Body of pancreas (tissue), 4 donors: ENCODE measurements at regions not wholly inside any gene's neighbourhood (a gene's known extent, or its start where the extent isn't known, plus 50 kb on each side); places are given as distances from the start of the nearest gene placed in this dataset.

Source experiments
- ATAC-seq: fragments of 150-250 bp; one replicate; pipeline ENCODE4 v1.9.1; 2016
- DNase-seq, 4 donors: peaks; one replicate each; pipeline ENCODE4 v3.0.0-alpha.2; 2019
- H3K27ac ChIP-seq, 4 donors: fragments of 200-600 bp; sonication (generic); 1 replicate in 3 of 4; 2 replicates in 1 of 4; pipeline versions ENCODE4 v1.5.1 to v1.6.1; 2016 to 2019; ENCODE audit warnings: mild to moderate bottlenecking in 1 of 4, mixed read lengths in 1 of 4, moderate library complexity in 1 of 4
- H3K27me3 ChIP-seq, 2 donors: fragments of 200-600 bp; sonication (generic); one replicate each; pipeline ENCODE4 v1.6.0; 2016; ENCODE audit warnings: mild to moderate bottlenecking in 1 of 2
- H3K36me3 ChIP-seq, 2 donors: fragments of 200-600 bp; sonication (generic); replicated peaks in 1 of 2; 2 replicates each; pipeline ENCODE4 v1.5.1; 2016; ENCODE audit warnings: low read depth in 2 of 2; ENCODE audit not compliant: insufficient read depth in 1 of 2
- H3K4me1 ChIP-seq: fragments of 200-600 bp; sonication (generic); one replicate; pipeline ENCODE4 v1.6.0; 2016
- H3K4me3 ChIP-seq, 2 donors: fragments of 200-600 bp; sonication (generic); 1 replicate in 1 of 2; 2 replicates in 1 of 2; pipeline ENCODE4 v1.5.1; 2016 to 2019
- H3K9me3 ChIP-seq, 3 donors: fragments of 200-600 bp; sonication (generic); 1 replicate in 2 of 3; 2 replicates in 1 of 3; pipeline ENCODE4 v1.5.1; 2016
- CTCF ChIP-seq, 7 experiments: fragments of 450-650 bp in 4 of 7; fragments of 200-600 bp in 3 of 7; sonication (generic) in 3 of 7; IDR thresholded peaks; one replicate each; pipeline ENCODE4 v1.5.1; 2016 to 2019; ENCODE audit warnings: antibody characterized with exemption in 7 of 7
- POLR2A ChIP-seq, 3 donors: fragments of 450-650 bp; IDR thresholded peaks; one replicate each; pipeline ENCODE4 v1.6.1; 2016; ENCODE audit warnings: antibody characterized with exemption in 3 of 3, mild to moderate bottlenecking in 2 of 3
- WGBS, 2 donors: methylation state at CpG; one replicate each; pipeline ENCODE4 v1.1.5; 2017; 5-methylcytosine and 5-hydroxymethylcytosine counted together
- intact Hi-C: fragments of 100-400 bp; cut with DNase I; formaldehyde crosslinking; loops from one replicate; pipeline ENCODE4 v1.15.1; 2023

GRCh38 chr15:58331913-58332675 is 99.7 kb upstream of the LIPC start:
- intact Hi-C loops = no loop called here
- Histone ChIP-seq H3K36me3 (no peaks in the 10 kb centered on the region), H3K27me3 (no peaks in the 10 kb centered on the region), H3K9me3 (no peaks in the 10 kb centered on the region), H3K4me3 (no peak overlapping the region), H3K4me1 (peaks cover 40% of the 10 kb centered on the region), H3K27ac (peak overlapping the region; percentile 74 to 89 (median 78))
- DNase-seq (peak; percentile 92 to 97 (median 95)), ATAC-seq (peak; percentile 96)
- 9 to 11% methylated on average over 8 of the region's 8 CpGs for WGBS, 2 donors
- TF ChIP-seq CTCF (IDR thresholded peaks at IDR 0.05) (no peak), POLR2A (IDR thresholded peaks at IDR 0.05) (peak in 1 of 3 donors; percentile 47)

- Histone ChIP-seq H3K27ac (peak overlapping the region; percentile 74 to 89 (median 78)), H3K4me3 (no peak overlapping the region), H3K27me3 (no peaks in the 10 kb centered on the region), H3K9me3 (no peaks in the 10 kb centered on the region), H3K4me1 (peaks cover 40% of the 10 kb centered on the region), H3K36me3 (no peaks in the 10 kb centered on the region)
- TF ChIP-seq POLR2A (IDR thresholded peaks at IDR 0.05) = no peak
- no peak for TF ChIP-seq CTCF (IDR thresholded peaks at IDR 0.05)
- DNase-seq (no peak), ATAC-seq (no peak)
- intact Hi-C loops = no loop called here
These were observed 99.0 kb upstream of the LIPC start for GRCh38 chr15:58332676-58333400.

- peaks cover 37% of the 10 kb centered on the region for H3K4me1 ChIP-seq
- TF ChIP-seq CTCF (IDR thresholded peaks at IDR 0.05) = no peak
- TF ChIP-seq POLR2A (IDR thresholded peaks at IDR 0.05) = no peak
- H3K9me3 ChIP-seq = no peaks in the 10 kb centered on the region
- intact Hi-C loops = no loop called here
- no peaks in the 10 kb centered on the region for H3K36me3 ChIP-seq
- no peaks in the 10 kb centered on the region for H3K27me3 ChIP-seq
- WGBS, 2 donors = 86 to 90% methylated on average over 2 of the region's 2 CpGs
- no peak overlapping the region for H3K4me3 ChIP-seq
- no peak for DNase-seq
- ATAC-seq = no peak
- H3K27ac ChIP-seq = no peak overlapping the region
These were observed 97.0 kb upstream of the LIPC start for GRCh38 chr15:58334803-58335202.

GRCh38 chr15:58336161-58336560 is 95.6 kb upstream of the LIPC start:
- Histone ChIP-seq H3K9me3 (no peaks in the 10 kb centered on the region), H3K36me3 (no peaks in the 10 kb centered on the region), H3K4me1 (peaks cover 24% of the 10 kb centered on the region), H3K4me3 (no peak overlapping the region), H3K27ac (no peak overlapping the region), H3K27me3 (no peaks in the 10 kb centered on the region)
- intact Hi-C loops = no loop called here
- no peak for TF ChIP-seq CTCF (IDR thresholded peaks at IDR 0.05)
- no peak for TF ChIP-seq POLR2A (IDR thresholded peaks at IDR 0.05)
- DNase-seq = no peak
- 62 to 75% methylated on average over 3 of the region's 3 CpGs for WGBS, 2 donors
- no peak for ATAC-seq
